Ishikawa (cell line): ENCODE measurements at regions not wholly inside any gene's neighbourhood (a gene's known extent, or its start where the extent isn't known, plus 50 kb on each side); places are given as distances from the start of the nearest gene placed in this dataset.

Source experiments
- CEBPB ChIP-seq: IDR thresholded peaks from 2 replicates; pipeline ENCODE4 v1.6.1; 2012
- CREB1 ChIP-seq: IDR thresholded peaks from 2 replicates; pipeline ENCODE4 v1.6.1; 2012; ENCODE audit warnings: low read depth
- EP300 ChIP-seq: IDR thresholded peaks from 2 replicates; pipeline ENCODE4 v1.6.1; 2012; ENCODE audit warnings: borderline replicate concordance
- FOXM1 ChIP-seq: IDR thresholded peaks from 2 replicates; pipeline ENCODE4 v1.6.1; 2012; ENCODE audit warnings: low read depth, borderline replicate concordance
- MAX ChIP-seq: IDR thresholded peaks from 2 replicates; pipeline ENCODE4 v1.6.1; 2012
- RAD21 ChIP-seq: IDR thresholded peaks from 2 replicates; pipeline ENCODE4 v1.6.1; 2012; ENCODE audit warnings: low read depth
- REST ChIP-seq: IDR thresholded peaks from 2 replicates; pipeline ENCODE4 v1.6.1; 2012; ENCODE audit warnings: low read depth, mild to moderate bottlenecking
- TAF1 ChIP-seq: IDR thresholded peaks from 2 replicates; pipeline ENCODE4 v1.6.1; 2012; ENCODE audit warnings: low read depth, mild to moderate bottlenecking
- TCF12 ChIP-seq: IDR thresholded peaks from 2 replicates; pipeline ENCODE4 v1.6.1; 2012; ENCODE audit warnings: low read depth
- USF1 ChIP-seq: IDR thresholded peaks from 2 replicates; pipeline ENCODE4 v1.6.1; 2012
- YY1 ChIP-seq: IDR thresholded peaks from 2 replicates; pipeline ENCODE4 v1.6.1; 2012; ENCODE audit warnings: low read depth

GRCh38 chrX:40166582-40166981 lies 68.8 kb upstream of the BCOR start:
- no peak for TF ChIP-seq TCF12
- TF ChIP-seq EP300, result no peak
- no peak for TF ChIP-seq FOXM1
- no peak for TF ChIP-seq CEBPB
- TF ChIP-seq MAX, result no peak
- TF ChIP-seq RAD21, result no peak
- no peak for TF ChIP-seq TAF1
- TF ChIP-seq REST, result no peak
- no peak for TF ChIP-seq USF1
- no peak for TF ChIP-seq CREB1
- TF ChIP-seq YY1, result no peak
